Mononuclear cell (primary cell): ENCODE measurements at regions not wholly inside any gene's neighbourhood (a gene's known extent, or its start where the extent isn't known, plus 50 kb on each side); places are given as distances from the start of the nearest gene placed in this dataset.

ENCODE experiments used
- H3K27me3 ChIP-seq: 2 replicates; pipeline ENCODE4 v1.6.0; 2011; ENCODE audit warnings: low read length, control low read depth; ENCODE audit not compliant: insufficient read depth
- H3K4me1 ChIP-seq: 2 replicates; pipeline ENCODE4 v1.5.1; 2011; ENCODE audit warnings: mild to moderate bottlenecking, low read length, control low read depth; ENCODE audit not compliant: insufficient read depth
- H3K4me3 ChIP-seq: 2 replicates; pipeline ENCODE4 v1.5.1; 2011; ENCODE audit warnings: mild to moderate bottlenecking, low read length, moderate library complexity
- H3K9me3 ChIP-seq: 2 replicates; pipeline ENCODE4 v1.5.1; 2011; ENCODE audit warnings: low read depth, mild to moderate bottlenecking, control low read depth, low read length

GRCh38 chr16:17538927-17539326 is 68.2 kb upstream of the XYLT1 start:
- no peaks in the 10 kb centered on the region for H3K27me3 ChIP-seq
- no peaks in the 10 kb centered on the region for H3K4me1 ChIP-seq
- H3K9me3 ChIP-seq = no peaks in the 10 kb centered on the region
- H3K4me3 ChIP-seq = no peak overlapping the region

- no peaks in the 10 kb centered on the region for H3K27me3 ChIP-seq
- H3K9me3 ChIP-seq = no peaks in the 10 kb centered on the region
- no peak overlapping the region for H3K4me3 ChIP-seq
- peaks cover 11% of the 10 kb centered on the region for H3K4me1 ChIP-seq
These were observed 61.7 kb upstream of the XYLT1 start for GRCh38 chr16:17532338-17532995.

DNA sequence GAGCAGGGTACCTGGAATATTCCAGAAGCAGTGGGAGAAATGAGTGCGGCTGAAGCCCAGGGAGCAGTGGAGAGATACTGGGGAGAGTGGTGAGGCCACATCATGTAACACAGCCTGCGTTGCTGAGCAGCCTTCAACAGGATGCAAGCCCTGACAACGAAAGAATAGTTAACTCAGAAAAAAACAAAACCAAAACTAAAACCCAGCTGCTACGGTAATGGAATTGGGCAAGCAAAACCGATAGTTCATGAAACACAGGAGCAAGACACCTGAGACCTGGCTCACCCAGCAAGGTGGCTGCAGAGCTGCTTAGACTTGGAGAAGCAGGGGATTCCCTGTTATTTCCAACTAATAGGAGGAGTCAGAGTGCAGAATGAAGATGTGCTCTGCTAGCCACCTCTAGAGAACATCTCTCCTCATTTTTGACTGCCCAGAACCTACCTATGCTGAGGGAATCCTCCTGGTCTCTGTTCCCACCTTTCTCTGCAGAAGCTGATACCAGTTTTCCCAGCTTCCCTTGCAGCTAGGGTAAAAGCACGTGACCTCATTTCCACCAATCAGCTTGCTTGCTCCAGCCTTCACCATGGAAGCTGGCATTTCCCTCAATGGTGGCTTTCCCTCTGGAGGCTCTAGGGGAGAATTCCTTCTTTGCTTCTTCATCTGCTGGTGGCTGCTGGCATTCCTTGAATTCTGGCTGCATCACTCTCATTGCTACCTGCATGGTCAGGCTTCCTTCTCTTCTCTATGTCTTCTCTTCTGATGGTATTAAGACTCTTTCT is 59.4 kb upstream of the XYLT1 start:
- no peaks in the 10 kb centered on the region for H3K27me3 ChIP-seq
- peaks cover 11% of the 10 kb centered on the region for H3K4me1 ChIP-seq
- peak overlapping the region; percentile 32 for H3K4me3 ChIP-seq
- no peaks in the 10 kb centered on the region for H3K9me3 ChIP-seq

- H3K9me3 ChIP-seq = no peaks in the 10 kb centered on the region
- peaks cover 11% of the 10 kb centered on the region for H3K4me1 ChIP-seq
- no peaks in the 10 kb centered on the region for H3K27me3 ChIP-seq
These were observed 56.5 kb upstream of the XYLT1 start for GRCh38 chr16:17526956-17527937.

DNA sequence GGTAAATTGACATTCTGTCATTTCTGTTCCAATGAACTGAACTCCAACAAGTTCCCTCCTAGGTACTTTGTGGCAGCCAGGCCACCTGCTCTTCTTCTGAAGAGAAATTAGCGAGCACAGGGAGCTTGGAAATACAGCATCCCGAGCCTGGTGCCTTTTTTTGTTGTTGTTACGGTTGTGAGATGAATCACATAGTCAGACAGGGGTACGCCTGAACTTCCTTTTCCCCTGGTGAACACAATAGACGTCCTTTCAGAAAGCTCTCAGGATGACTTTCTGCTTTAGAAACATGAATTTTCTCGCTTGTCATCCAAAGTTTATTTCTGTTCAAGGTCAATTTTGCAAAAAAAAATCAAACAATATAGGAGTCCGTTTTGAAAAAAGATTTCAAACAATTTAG is 53.9 kb upstream of the XYLT1 start:
- Histone ChIP-seq H3K9me3 (no peaks in the 10 kb centered on the region), H3K4me1 (peaks cover under 1% of the 10 kb centered on the region), H3K4me3 (no peak overlapping the region), H3K27me3 (no peaks in the 10 kb centered on the region)

More at GRCh38 chr16:17526956-17527937, 56.5 kb upstream of the XYLT1 start:
- H3K4me3 ChIP-seq = no peak overlapping the region

GRCh38 chr16:17520561-17520960 is 49.8 kb upstream of the XYLT1 start:
- no peaks in the 10 kb centered on the region for H3K4me1 ChIP-seq
- H3K9me3 ChIP-seq = no peaks in the 10 kb centered on the region
- H3K4me3 ChIP-seq = no peak overlapping the region
- no peaks in the 10 kb centered on the region for H3K27me3 ChIP-seq
